ENCODE measurements at regions not wholly inside any gene's neighbourhood (a gene's known extent, or its start where the extent isn't known, plus 50 kb on each side); places are given as distances from the start of the nearest gene placed in this dataset.

DNA sequence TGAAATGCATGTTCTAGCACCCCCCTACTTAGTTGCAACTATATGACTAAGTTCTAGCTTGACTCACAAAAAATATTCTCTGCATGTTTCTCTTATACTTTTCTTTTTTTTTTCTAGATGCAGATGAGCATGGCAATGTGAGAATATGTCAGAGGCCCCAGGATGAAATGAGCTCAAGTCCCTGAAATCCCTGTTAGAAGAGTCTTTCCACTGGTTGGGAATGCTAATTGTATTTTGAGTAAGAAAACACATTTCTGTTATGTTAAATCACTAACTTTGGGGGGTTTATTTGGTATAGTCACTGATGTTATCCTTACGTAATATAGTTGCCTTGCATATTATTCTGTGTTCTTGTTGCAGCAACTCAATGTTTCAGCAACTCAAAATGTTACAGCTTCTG is 306.1 kb upstream of the CCDC179 start:
- TF ChIP-seq EZH2phosphoT487 (IDR thresholded peaks at IDR 0.05; ENCODE audit: insufficient read depth, low read depth): no peak
- no peak for TF ChIP-seq EZH2 (IDR thresholded peaks at IDR 0.05; ENCODE audit: insufficient read depth, poor library complexity, severe bottlenecking)
- Histone ChIP-seq H3K4me1 (ENCODE audit: insufficient read depth) (no peaks in the 10 kb centered on the region), H3K9ac (no peak overlapping the region), H3K4me3 (no peak overlapping the region), H3K79me2 (ENCODE audit: insufficient read depth) (no peaks in the 10 kb centered on the region), H3F3A (ENCODE audit: insufficient read depth) (no peaks in the 10 kb centered on the region), H3K27ac (no peak overlapping the region), H4K20me1 (ENCODE audit: insufficient read depth) (no peaks in the 10 kb centered on the region), H3K9me2 (ENCODE audit: insufficient read depth) (no peaks in the 10 kb centered on the region), H2AFZ (no peak overlapping the region), H3K9me3 (ENCODE audit: low read depth) (no peaks in the 10 kb centered on the region), H3K36me3 (ENCODE audit: low read depth) (no peaks in the 10 kb centered on the region), H3K27me3 (replicated peaks; ENCODE audit: insufficient read depth) (peaks cover 22% of the 10 kb centered on the region), H3K4me2 (ENCODE audit: unreplicated experiment) (no peak overlapping the region)
- no peak for DNase-seq
- WGBS, 2 experiments (ENCODE audit: low coverage in 1 of 2, low lambda C conversion rate in 2 of 2, missing lambda C conversion rate in 2 of 2): 85 to 93% methylated on average over 1 of the region's 1 CpG
- in situ Hi-C loops (cut with MboI): no loop called here

DNA sequence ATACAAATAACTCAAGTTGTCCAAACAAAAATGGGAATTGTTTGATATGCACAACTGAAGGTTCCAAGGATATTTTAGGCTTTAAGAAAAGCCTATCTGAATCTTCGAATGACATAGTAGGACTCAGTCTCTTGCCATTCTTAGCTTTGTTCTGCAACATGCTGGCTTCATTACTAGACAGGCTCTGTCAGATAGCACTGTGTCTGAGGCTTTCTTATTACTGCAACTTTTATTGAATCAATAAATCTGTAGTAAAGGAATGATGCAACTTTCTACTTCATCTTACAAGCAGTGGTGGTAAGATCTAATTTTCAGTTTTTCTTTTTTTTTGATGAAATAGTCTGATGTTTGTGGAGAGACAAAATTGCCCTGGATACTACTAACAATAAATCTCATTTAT is 319.3 kb upstream of the CCDC179 start:
- H4K20me1 ChIP-seq (ENCODE audit: insufficient read depth): no peaks in the 10 kb centered on the region
- TF ChIP-seq EZH2 (IDR thresholded peaks at IDR 0.05; ENCODE audit: insufficient read depth, poor library complexity, severe bottlenecking): no peak
- TF ChIP-seq EZH2phosphoT487 (IDR thresholded peaks at IDR 0.05; ENCODE audit: insufficient read depth, low read depth): no peak
- no peak overlapping the region for H2AFZ ChIP-seq
- H3K4me1 ChIP-seq (ENCODE audit: insufficient read depth): no peaks in the 10 kb centered on the region
- H3K27me3 ChIP-seq (replicated peaks; ENCODE audit: insufficient read depth): 0 out of 2 replicates have a peak, but pooled peaks cover 9% of the 10 kb centered on the region
- H3K27ac ChIP-seq: no peak overlapping the region
- H3K79me2 ChIP-seq (ENCODE audit: insufficient read depth): no peaks in the 10 kb centered on the region
- H3K4me2 ChIP-seq (ENCODE audit: unreplicated experiment): no peak overlapping the region
- H3K4me3 ChIP-seq: no peak overlapping the region
- H3K9me3 ChIP-seq (ENCODE audit: low read depth): no peaks in the 10 kb centered on the region
- no peak overlapping the region for H3K9ac ChIP-seq
- in situ Hi-C loops (cut with MboI): no loop called here
- no peaks in the 10 kb centered on the region for H3F3A ChIP-seq (ENCODE audit: insufficient read depth)
- DNase-seq: no peak
- 5 to 13% methylated on average over 1 of the region's 1 CpG for WGBS, 2 experiments (ENCODE audit: low coverage in 1 of 2, low lambda C conversion rate in 2 of 2, missing lambda C conversion rate in 2 of 2)
- H3K9me2 ChIP-seq (ENCODE audit: insufficient read depth): no peaks in the 10 kb centered on the region
- H3K36me3 ChIP-seq (ENCODE audit: low read depth): no peaks in the 10 kb centered on the region

DNA sequence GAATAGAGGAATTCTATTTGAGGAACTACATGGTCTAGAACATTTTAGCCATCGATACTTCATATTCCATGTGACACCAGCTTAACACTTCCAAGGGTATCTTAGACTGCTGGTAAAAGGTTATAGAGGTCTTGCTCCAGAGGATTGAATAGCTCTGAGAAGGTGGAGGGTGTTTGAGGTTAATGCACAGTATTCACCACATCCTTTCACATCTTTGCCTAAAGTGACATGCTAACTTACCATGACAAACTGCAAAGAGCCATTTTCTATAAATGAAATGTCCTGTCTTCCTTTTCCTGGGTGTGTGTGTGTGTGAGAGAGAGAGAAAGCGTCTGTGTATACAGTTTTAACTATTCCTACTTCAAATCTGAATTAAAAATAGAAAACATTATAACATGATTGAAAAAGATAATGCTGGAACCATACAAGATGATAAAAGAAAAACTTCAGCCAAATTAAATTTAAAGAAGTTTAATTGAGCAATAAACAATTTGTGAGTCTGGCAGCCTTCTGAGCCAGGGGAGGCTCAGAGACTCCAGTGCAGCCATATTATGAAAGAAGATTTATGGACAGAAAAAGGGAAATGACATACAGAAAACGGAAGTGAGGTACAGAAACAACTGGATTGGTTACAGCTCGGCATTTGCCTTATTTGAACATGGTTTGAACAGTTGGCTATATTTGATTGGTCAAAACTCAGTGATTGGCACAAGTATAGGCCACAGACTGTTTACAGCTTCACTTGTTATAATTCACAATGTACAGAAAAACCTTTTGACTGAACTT is 320.9 kb upstream of the CCDC179 start:
- no peak for TF ChIP-seq EZH2 (IDR thresholded peaks at IDR 0.05; ENCODE audit: insufficient read depth, poor library complexity, severe bottlenecking)
- TF ChIP-seq EZH2phosphoT487 (IDR thresholded peaks at IDR 0.05; ENCODE audit: insufficient read depth, low read depth): no peak
- in situ Hi-C loops (cut with MboI): no loop called here
- Histone ChIP-seq H3F3A (ENCODE audit: insufficient read depth) (no peaks in the 10 kb centered on the region), H3K9ac (no peak overlapping the region), H3K9me2 (ENCODE audit: insufficient read depth) (no peaks in the 10 kb centered on the region), H3K4me1 (ENCODE audit: insufficient read depth) (no peaks in the 10 kb centered on the region), H3K79me2 (ENCODE audit: insufficient read depth) (no peaks in the 10 kb centered on the region), H3K4me2 (ENCODE audit: unreplicated experiment) (no peak overlapping the region), H3K9me3 (ENCODE audit: low read depth) (no peaks in the 10 kb centered on the region), H3K27ac (no peak overlapping the region), H3K27me3 (replicated peaks; ENCODE audit: insufficient read depth) (0 out of 2 replicates have a peak, but pooled peaks cover 9% of the 10 kb centered on the region), H4K20me1 (ENCODE audit: insufficient read depth) (no peaks in the 10 kb centered on the region), H2AFZ (no peak overlapping the region), H3K36me3 (ENCODE audit: low read depth) (no peaks in the 10 kb centered on the region), H3K4me3 (no peak overlapping the region)
- DNase-seq: no peak
- 41 to 47% methylated on average over 4 of the region's 4 CpGs for WGBS, 2 experiments (ENCODE audit: low coverage in 1 of 2, low lambda C conversion rate in 2 of 2, missing lambda C conversion rate in 2 of 2)

DNA sequence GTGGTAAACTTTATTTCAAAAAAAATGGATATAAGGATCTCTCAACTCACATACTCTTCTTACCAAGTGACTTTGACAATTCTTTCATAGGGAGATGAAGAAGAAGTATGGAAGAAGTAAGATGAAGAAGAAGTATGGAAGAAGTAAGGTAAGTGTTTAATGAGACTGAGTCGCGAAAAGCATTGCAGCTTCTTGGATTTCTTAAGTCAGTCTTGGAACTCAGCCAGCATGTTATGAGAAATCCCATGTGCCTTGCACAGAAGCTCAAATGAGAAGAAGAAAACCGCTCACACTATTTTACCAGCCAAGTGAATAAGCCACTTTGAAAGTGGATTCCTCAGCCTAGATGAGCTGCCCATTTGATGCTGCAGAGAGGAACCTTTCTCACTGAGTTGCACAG is 332.0 kb upstream of the CCDC179 start:
- Histone ChIP-seq H3K79me2 (ENCODE audit: insufficient read depth) (no peaks in the 10 kb centered on the region), H3K4me2 (ENCODE audit: unreplicated experiment) (no peak overlapping the region), H3K36me3 (ENCODE audit: low read depth) (no peaks in the 10 kb centered on the region), H3K9ac (no peak overlapping the region), H3K9me3 (ENCODE audit: low read depth) (no peaks in the 10 kb centered on the region), H3F3A (ENCODE audit: insufficient read depth) (no peaks in the 10 kb centered on the region), H3K9me2 (ENCODE audit: insufficient read depth) (no peaks in the 10 kb centered on the region), H3K27me3 (replicated peaks; ENCODE audit: insufficient read depth) (no peaks in the 10 kb centered on the region), H3K4me1 (ENCODE audit: insufficient read depth) (no peaks in the 10 kb centered on the region), H2AFZ (no peak overlapping the region), H3K27ac (no peak overlapping the region), H3K4me3 (no peak overlapping the region), H4K20me1 (ENCODE audit: insufficient read depth) (no peaks in the 10 kb centered on the region)
- WGBS, 2 experiments (ENCODE audit: low coverage in 1 of 2, low lambda C conversion rate in 2 of 2, missing lambda C conversion rate in 2 of 2): 32 to 37% methylated on average over 3 of the region's 3 CpGs
- DNase-seq: peak; percentile 45
- no peak for TF ChIP-seq EZH2 (IDR thresholded peaks at IDR 0.05; ENCODE audit: insufficient read depth, poor library complexity, severe bottlenecking)
- no peak for TF ChIP-seq EZH2phosphoT487 (IDR thresholded peaks at IDR 0.05; ENCODE audit: insufficient read depth, low read depth)
- in situ Hi-C loops (cut with MboI): no loop called here

Data from GM23248 (cell line).